Stimulated activated naive CD8-positive, alpha-beta T cell treated with anti-CD3 and anti-CD28 coated beads, Interleukin-15, amount 100 ng/mL, for 72 hours (primary cell): ENCODE measurements at regions not wholly inside any gene's neighbourhood (a gene's known extent, or its start where the extent isn't known, plus 50 kb on each side); places are given as distances from the start of the nearest gene placed in this dataset.
A peak's percentile ranks its signal among the peaks of the same experiment; 100 is the strongest.
"Not testable (repeated sequence)": the region's sequence is repeated elsewhere in the genome, so short reads cannot be mapped to it uniquely, and the experiment has no call there.

Source experiments
- ATAC-seq: fragments of 150-1000 bp; cut with Tn5 transposase; 2 replicates; pipeline ENCODE4 v1.10.0; 2021; ENCODE audit warnings: mild to moderate bottlenecking, moderate library complexity
- DNase-seq, 2 donors: peaks; one replicate each; pipeline ENCODE4 v3.0.0; 2021 to 2022
- H3K27ac Mint-ChIP-seq, 2 donors: one replicate each; pipeline ENCODE4 v1.8.0; 2022; ENCODE audit warnings: mild to moderate bottlenecking in 2 of 2, mixed read lengths in 2 of 2, moderate library complexity in 2 of 2
- H3K27me3 Mint-ChIP-seq: one replicate; pipeline ENCODE4 v1.8.0; 2022; ENCODE audit warnings: mixed read lengths
- H3K4me1 Mint-ChIP-seq: one replicate; pipeline ENCODE4 v1.8.0; 2022; ENCODE audit warnings: mild to moderate bottlenecking, mixed read lengths
- H3K4me3 Mint-ChIP-seq, 2 donors: one replicate each; pipeline ENCODE4 v1.8.0; 2022; ENCODE audit warnings: mild to moderate bottlenecking in 2 of 2, mixed read lengths in 2 of 2, moderate library complexity in 1 of 2
- H3K9me3 Mint-ChIP-seq, 2 donors: one replicate each; pipeline ENCODE4 v1.8.0; 2022; ENCODE audit warnings: mixed read lengths in 2 of 2

GRCh38 chr7:106448346-106448991 lies 163.7 kb upstream of the NAMPT start:
- Mint-ChIP-seq H3K4me1 (no peaks in the 10 kb centered on the region), H3K27me3 (peaks cover 36% of the 10 kb centered on the region), H3K27ac (peak overlapping the region in 1 of 2 donors; percentile 61), H3K9me3 (peaks cover 15 to 29% of the 10 kb centered on the region in 2 donors), H3K4me3 (no peak overlapping the region)
- ATAC-seq (no peak), DNase-seq (no peak)

GRCh38 chr7:106447318-106447847 lies 162.6 kb upstream of the NAMPT start:
- Mint-ChIP-seq H3K9me3 (peaks cover 15 to 29% of the 10 kb centered on the region in 2 donors), H3K27ac (no peak overlapping the region), H3K27me3 (peaks cover 47% of the 10 kb centered on the region), H3K4me1 (no peaks in the 10 kb centered on the region), H3K4me3 (no peak overlapping the region)
- DNase-seq (no peak), ATAC-seq (no peak)

DNA sequence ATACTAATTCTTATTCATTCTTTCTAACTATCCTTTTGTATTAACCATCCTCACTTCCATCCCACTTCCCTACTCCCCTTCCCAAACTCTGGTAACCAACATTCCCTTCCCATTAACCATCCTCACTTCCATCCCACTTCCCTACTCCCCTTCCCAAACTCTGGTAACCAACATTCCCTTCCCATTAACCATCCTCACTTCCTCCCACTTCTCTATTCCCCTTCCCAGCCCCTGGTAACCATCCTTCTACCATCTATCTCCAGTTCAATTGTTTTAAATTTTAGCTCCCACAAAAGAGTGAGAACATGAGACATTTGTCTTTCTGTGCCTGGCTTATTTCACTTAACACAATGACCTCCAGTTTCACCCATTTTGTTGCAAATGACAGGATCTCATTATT lies 160.6 kb upstream of the NAMPT start:
- peaks cover 7 to 16% of the 10 kb centered on the region in 2 donors for H3K9me3 Mint-ChIP-seq
- H3K4me3 Mint-ChIP-seq, DNase-seq, H3K4me1 Mint-ChIP-seq, ATAC-seq: not testable (repeated sequence)
- H3K27ac Mint-ChIP-seq: peak overlapping the region in 1 of 2 donors; percentile 8
- H3K27me3 Mint-ChIP-seq: peaks cover 67% of the 10 kb centered on the region

GRCh38 chr7:106444068-106444655 lies 159.4 kb upstream of the NAMPT start:
- Mint-ChIP-seq H3K27ac (no peak overlapping the region), H3K9me3 (peaks cover 15 to 16% of the 10 kb centered on the region in 2 donors), H3K4me1 (no peaks in the 10 kb centered on the region), H3K4me3 (no peak overlapping the region), H3K27me3 (peaks cover 79% of the 10 kb centered on the region)
- ATAC-seq: no peak
- DNase-seq: no peak

GRCh38 chr7:106443156-106443555 lies 158.4 kb upstream of the NAMPT start:
- no peak for ATAC-seq

DNA sequence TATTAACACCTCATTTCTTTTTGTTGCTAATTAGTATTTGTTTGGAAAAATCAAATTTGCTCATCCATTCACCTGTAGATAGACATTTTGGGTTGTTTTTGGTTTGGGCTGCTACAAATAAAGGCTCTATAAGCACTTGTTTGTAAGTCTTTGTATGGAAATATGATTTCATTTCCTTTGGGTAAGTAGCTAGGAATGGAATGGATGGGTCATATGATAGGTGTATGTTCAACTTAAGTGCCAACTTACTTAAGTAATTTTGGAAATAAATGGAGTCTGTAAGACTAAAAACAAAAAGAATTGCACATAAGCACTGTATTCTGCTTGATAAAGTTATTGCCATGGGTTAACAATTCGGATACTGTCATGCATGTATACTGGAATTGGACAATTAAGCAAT lies 157.7 kb upstream of the NAMPT start:
- Mint-ChIP-seq H3K27me3 (peaks cover 87% of the 10 kb centered on the region), H3K4me1 (no peaks in the 10 kb centered on the region), H3K27ac (no peak overlapping the region), H3K4me3 (no peak overlapping the region), H3K9me3 (peaks cover 3 to 15% of the 10 kb centered on the region in 2 donors)
- ATAC-seq: no peak
- DNase-seq: no peak

More at GRCh38 chr7:106443156-106443555, 158.4 kb upstream of the NAMPT start:
- no peaks in the 10 kb centered on the region for H3K4me1 Mint-ChIP-seq
- H3K27me3 Mint-ChIP-seq: peaks cover 88% of the 10 kb centered on the region
- no peak for DNase-seq
- peaks cover 7 to 15% of the 10 kb centered on the region in 2 donors for H3K9me3 Mint-ChIP-seq
- no peak overlapping the region for H3K4me3 Mint-ChIP-seq
- no peak overlapping the region for H3K27ac Mint-ChIP-seq

- Mint-ChIP-seq H3K27me3 (peaks cover 83% of the 10 kb centered on the region), H3K27ac (peak overlapping the region in 1 of 2 donors; percentile 44), H3K9me3 (peaks cover 3 to 15% of the 10 kb centered on the region in 2 donors)
- H3K4me1 Mint-ChIP-seq, ATAC-seq, DNase-seq, H3K4me3 Mint-ChIP-seq: not testable (repeated sequence)
Observed at GRCh38 chr7:106441343-106441742, 156.6 kb upstream of the NAMPT start.

DNA sequence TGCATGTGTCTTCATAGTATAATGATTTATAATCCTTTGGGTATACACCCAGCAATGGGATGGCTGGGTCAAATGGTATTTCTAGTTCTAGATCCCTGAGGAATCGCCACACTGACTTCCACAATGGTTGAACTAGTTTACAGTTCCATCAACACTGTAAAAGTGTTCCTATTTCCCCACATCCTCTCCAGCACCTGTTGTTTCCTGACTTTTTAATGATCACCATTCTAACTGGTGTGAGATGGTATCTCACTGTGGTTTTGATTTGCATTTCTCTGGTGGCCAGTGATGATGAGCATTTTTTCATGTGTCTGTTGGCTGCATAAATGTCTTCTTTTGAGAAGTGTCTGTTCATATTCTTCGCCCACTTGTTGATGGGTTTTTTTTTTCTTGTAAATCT lies 152.2 kb upstream of the NAMPT start:
- not testable (repeated sequence) for H3K27ac Mint-ChIP-seq, H3K9me3 Mint-ChIP-seq, H3K4me3 Mint-ChIP-seq, DNase-seq, ATAC-seq
- Mint-ChIP-seq H3K4me1 (peaks cover 15% of the 10 kb centered on the region), H3K27me3 (peaks cover 78% of the 10 kb centered on the region)

GRCh38 chr7:106433377-106433776 lies 148.6 kb upstream of the NAMPT start:
- Mint-ChIP-seq H3K9me3 (no peaks in the 10 kb centered on the region), H3K4me1 (peaks cover 20% of the 10 kb centered on the region), H3K27ac (no peak overlapping the region), H3K27me3 (peaks cover 43% of the 10 kb centered on the region), H3K4me3 (no peak overlapping the region)
- DNase-seq (no peak), ATAC-seq (peak; percentile 39)

GRCh38 chr7:106430535-106431455 lies 146.0 kb upstream of the NAMPT start:
- no peak for ATAC-seq
- Mint-ChIP-seq H3K27me3 (peaks cover 48% of the 10 kb centered on the region), H3K4me3 (no peak overlapping the region), H3K4me1 (peaks cover 35% of the 10 kb centered on the region), H3K9me3 (peaks cover 9 to 12% of the 10 kb centered on the region in 2 donors), H3K27ac (no peak overlapping the region)
- no peak for DNase-seq

- Mint-ChIP-seq H3K27ac (no peak overlapping the region), H3K4me3 (no peak overlapping the region), H3K27me3 (peaks cover 44% of the 10 kb centered on the region), H3K4me1 (peaks cover 42% of the 10 kb centered on the region), H3K9me3 (peaks cover 9 to 12% of the 10 kb centered on the region in 2 donors)
- DNase-seq (no peak), ATAC-seq (no peak)
Observed at GRCh38 chr7:106430103-106430502, 145.3 kb upstream of the NAMPT start.

- DNase-seq: no peak
- ATAC-seq: no peak
- Mint-ChIP-seq H3K4me3 (peak overlapping the region in 1 of 2 donors; percentile 85), H3K27ac (peak overlapping the region in 1 of 2 donors; percentile 1), H3K9me3 (peaks cover 17 to 24% of the 10 kb centered on the region in 2 donors), H3K4me1 (peaks cover 60% of the 10 kb centered on the region), H3K27me3 (peaks cover 13% of the 10 kb centered on the region)
Observed at GRCh38 chr7:106426803-106427202, 142.0 kb upstream of the NAMPT start.

DNA sequence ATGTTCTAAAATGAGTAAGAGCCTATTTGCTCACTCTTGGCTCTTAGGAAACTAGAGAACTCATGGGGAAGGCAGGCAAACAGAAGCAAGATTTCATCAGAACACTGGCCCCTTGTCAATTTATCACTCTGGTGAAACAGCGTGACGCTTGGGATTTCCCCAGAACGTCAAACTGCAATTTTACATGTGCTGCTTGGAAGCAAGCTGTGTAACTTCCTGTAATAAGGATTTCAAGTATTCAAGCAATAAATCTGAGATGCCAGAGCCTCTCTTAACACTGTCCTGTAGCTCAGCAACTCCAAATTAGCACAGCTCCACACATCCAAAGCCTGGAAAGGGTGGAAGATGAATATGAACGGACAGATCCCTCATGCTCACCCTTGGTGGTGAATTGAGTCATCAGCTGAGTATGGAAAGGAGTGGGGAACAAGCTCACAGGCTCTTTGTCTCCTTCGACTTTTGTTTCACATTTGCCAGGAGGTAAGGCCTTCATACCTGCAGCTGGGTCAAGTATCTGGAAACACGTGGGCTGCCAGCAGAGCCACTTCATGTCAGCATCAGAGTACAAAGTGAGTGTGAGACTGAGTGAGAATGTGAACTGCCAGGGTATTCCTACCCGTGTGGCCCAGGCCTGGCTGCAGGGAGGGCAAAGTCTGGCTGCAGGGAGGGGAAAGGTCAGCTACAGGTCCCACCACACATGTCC lies 140.4 kb upstream of the NAMPT start:
- peaks cover 17 to 26% of the 10 kb centered on the region in 2 donors for H3K9me3 Mint-ChIP-seq
- peaks cover 13% of the 10 kb centered on the region for H3K27me3 Mint-ChIP-seq
- peak overlapping the region; percentile 98 to 99 for H3K27ac Mint-ChIP-seq
- H3K4me1 Mint-ChIP-seq: peaks cover 76% of the 10 kb centered on the region
- DNase-seq (peak; percentile 79 to 91), ATAC-seq (peak; percentile 94)
- H3K4me3 Mint-ChIP-seq: peak overlapping the region; percentile 77 to 85

GRCh38 chr7:106424476-106425016 lies 139.8 kb upstream of the NAMPT start:
- DNase-seq (no peak), ATAC-seq (no peak)
- Mint-ChIP-seq H3K9me3 (peaks cover 17 to 26% of the 10 kb centered on the region in 2 donors), H3K4me3 (peak overlapping the region; percentile 77 to 85), H3K4me1 (peaks cover 83% of the 10 kb centered on the region), H3K27ac (peak overlapping the region; percentile 98 to 99), H3K27me3 (peaks cover 13% of the 10 kb centered on the region)
